HepG2 (cell line): ENCODE measurements at regions not wholly inside any gene's neighbourhood (a gene's known extent, or its start where the extent isn't known, plus 50 kb on each side); places are given as distances from the start of the nearest gene placed in this dataset.

ENCODE experiments used
- ATAC-seq: fragments of 200-7000 bp; cut with Tn5 transposase; 3 replicates; pipeline ENCODE4 v1.9.1; 2020; ENCODE audit warnings: mild to moderate bottlenecking, moderate library complexity
- BruUV-seq: library from RNA; stranded (reverse); fragments of 400-500 nt; replicated peaks from 2 replicates; lab custom pipeline; 2021; lab: Mats Ljungman, UMichigan
- CTCF ChIA-PET: fragments of 300-600 bp; formaldehyde crosslinking; extraction: SDS; loops from one replicate; lab custom pipeline; 2021; ENCODE audit warnings: low total read pairs, inconsistent platforms, low intra/inter-chr PET ratio; lab: Yijun Ruan, JAX
- POLR2A ChIA-PET: fragments of 350-600 bp; sonication (Branson Sonifier 250); formaldehyde crosslinking; loops from one replicate; lab custom pipeline; 2020; ENCODE audit warnings: antibody characterized with exemption, inconsistent platforms; lab: Yijun Ruan, JAX
- DNase-seq: peaks from one replicate; pipeline ENCODE4 v3.0.0-alpha.2; 2015; ENCODE audit warnings: low spot score
- FAIRE-seq: peaks from 3 replicates; lab custom pipeline; 2011; peaks lifted over from hg19 to GRCh38; lab: Jason Lieb, UNC
- H2AFZ ChIP-seq: one replicate; pipeline ENCODE4 v1.6.1; 2011; ENCODE audit warnings: low read length, inconsistent platforms
- H3K27ac ChIP-seq: fragments of 300-600 bp; 3 replicates; pipeline ENCODE4 v1.8.0; 2011; ENCODE audit warnings: mixed run types, mild to moderate bottlenecking, mixed read lengths, low read length, inconsistent platforms; ENCODE audit not compliant: insufficient read depth; ENCODE audit errors: extremely low read length
- H3K27me3 ChIP-seq, 2 experiments: fragments of 200-600 bp in 1 of 2; 2 replicates in 1 of 2; 3 replicates in 1 of 2; pipeline versions ENCODE4 v1.6.0 to v1.8.0; 2011; ENCODE audit warnings: low read length in 2 of 2, mild to moderate bottlenecking in 2 of 2, moderate library complexity in 2 of 2, inconsistent platforms in 1 of 2; ENCODE audit not compliant: insufficient read depth in 2 of 2, control insufficient read depth in 1 of 2
- H3K36me3 ChIP-seq, 2 experiments: fragments of 200-600 bp in 1 of 2; replicated peaks in 1 of 2; 2 replicates in 1 of 2; 3 replicates in 1 of 2; pipeline versions ENCODE4 v1.5.1 to v1.8.0; 2011; ENCODE audit warnings: low read length in 2 of 2, inconsistent platforms in 1 of 2; ENCODE audit not compliant: insufficient read depth in 2 of 2, control insufficient read depth in 1 of 2
- H3K4me1 ChIP-seq: 2 replicates; pipeline ENCODE4 v1.5.1; 2012; ENCODE audit warnings: low read length, inconsistent platforms; ENCODE audit not compliant: insufficient read depth
- H3K4me2 ChIP-seq: 2 replicates; pipeline ENCODE4 v1.6.0; 2011; ENCODE audit warnings: low read depth, low read length, inconsistent platforms
- H3K4me3 ChIP-seq, 3 experiments: fragments of 200-600 bp in 1 of 3; sonication (generic), shearing (Covaris generic) in 1 of 3; replicated peaks in 1 of 3; 2 replicates each; pipeline ENCODE4 v1.5.1; 2011 to 2016; ENCODE audit warnings: low read length in 3 of 3, inconsistent platforms in 2 of 3, low read depth in 2 of 3, mild to moderate bottlenecking in 2 of 3, control low read depth in 1 of 3, mixed read lengths in 1 of 3; ENCODE audit not compliant: insufficient read depth in 1 of 3
- H3K79me2 ChIP-seq: one replicate; pipeline ENCODE4 v1.6.1; 2011; ENCODE audit warnings: low read length, inconsistent platforms; ENCODE audit not compliant: insufficient read depth
- H3K9ac ChIP-seq: 2 replicates; pipeline ENCODE4 v1.6.0; 2011; ENCODE audit warnings: mild to moderate bottlenecking, low read depth, low read length, inconsistent platforms; ENCODE audit not compliant: insufficient read depth
- H3K9me3 ChIP-seq: 2 replicates; pipeline ENCODE4 v1.5.1; 2012; ENCODE audit warnings: mild to moderate bottlenecking, low read length
- H4K20me1 ChIP-seq: 2 replicates; pipeline ENCODE4 v1.6.0; 2011; ENCODE audit warnings: inconsistent platforms, mild to moderate bottlenecking, low read length, moderate library complexity; ENCODE audit not compliant: insufficient read depth
- DNMT1 ChIP-seq: sonication (generic); formaldehyde crosslinking; IDR thresholded peaks from 2 replicates; pipeline ENCODE4 v1.5.1; 2020; ENCODE audit warnings: mild to moderate bottlenecking, missing genetic modification reagents
- HMG20A ChIP-seq: IDR thresholded peaks from 2 replicates; pipeline ENCODE4 v1.6.1; 2016; ENCODE audit warnings: borderline replicate concordance
- MEF2D ChIP-seq: sonication (generic); formaldehyde crosslinking; IDR thresholded peaks from 2 replicates; pipeline ENCODE4 v1.5.1; 2020; ENCODE audit warnings: mild to moderate bottlenecking, missing genetic modification reagents
- NFKBIZ ChIP-seq: IDR thresholded peaks from 2 replicates; pipeline ENCODE4 v1.6.1; 2018; ENCODE audit warnings: missing genetic modification reagents, missing compliant biosample characterization
- PAX8 ChIP-seq: sonication (generic); formaldehyde crosslinking; IDR thresholded peaks from 2 replicates; pipeline ENCODE4 v1.8.0; 2022; ENCODE audit warnings: mild to moderate bottlenecking, missing genetic modification reagents, borderline replicate concordance
- RCOR2 ChIP-seq: IDR thresholded peaks from 2 replicates; pipeline ENCODE4 v1.6.1; 2016; ENCODE audit warnings: missing biosample characterization, missing genetic modification reagents
- ZBTB34 ChIP-seq: sonication (generic); formaldehyde crosslinking; IDR thresholded peaks from 2 replicates; pipeline ENCODE4 v1.8.0; 2022; ENCODE audit warnings: mild to moderate bottlenecking, missing genetic modification reagents
- ZHX2 ChIP-seq, 2 experiments: sonication (generic) in 1 of 2; formaldehyde crosslinking in 1 of 2; IDR thresholded peaks; 2 replicates each; pipeline versions ENCODE4 v1.6.1 to v1.9.0; 2014 to 2022; ENCODE audit warnings: antibody characterized with exemption in 1 of 2, borderline replicate concordance in 1 of 2, inconsistent platforms in 1 of 2, low read depth in 1 of 2, missing genetic modification reagents in 1 of 2
- ZNF644 ChIP-seq: IDR thresholded peaks from 2 replicates; pipeline ENCODE4 v1.6.1; 2016; ENCODE audit warnings: low read depth
- WGBS: methylation state at CpG from one replicate; pipeline ENCODE4 v1.1.6; 2017; ENCODE audit warnings: low lambda C conversion rate; 5-methylcytosine and 5-hydroxymethylcytosine counted together
- in situ Hi-C: cut with HindIII; loops from 2 replicates; pipeline ENCODE4 v1.10.0; 2017; ENCODE audit warnings: low pct_unique_long_range_greater_than_20kb; ENCODE audit not compliant: extremely low pct_ligation_motif_present
- intact Hi-C: fragments of 100-400 bp; cut with micrococcal nuclease; formaldehyde crosslinking; loops from one replicate; pipeline ENCODE4 v1.10.0; 2022; ENCODE audit not compliant: unreplicated experiment

GRCh38 chr5:57572461-57572860 is 89.8 kb upstream of the ACTBL2 start (continued):
- TF ChIP-seq ZHX2 (IDR thresholded peaks at IDR 0.05; ENCODE audit: low read depth) (no peak), ZHX2 (CRISPR knock-in tag; IDR thresholded peaks at IDR 0.05; ENCODE audit: borderline replicate concordance) (no peak)

- WGBS, result 40% methylated on average over 1 of the region's 1 CpG
- ATAC-seq, result no peak
- in situ Hi-C loops, result no loop called here
- Histone ChIP-seq H3K4me1 (no peaks in the 10 kb centered on the region), H4K20me1 (no peaks in the 10 kb centered on the region), H3K4me2 (no peak overlapping the region), H3K9me3 (no peaks in the 10 kb centered on the region), H3K36me3 (no peaks in the 10 kb centered on the region), H3K4me3 (no peak overlapping the region)
- ChIA-PET CTCF (no interaction called here), POLR2A (no interaction called here)
- BruUV-seq, result no TSS peak
- FAIRE-seq, result no peak
- TF ChIP-seq ZNF644 (CRISPR knock-in tag), result no peak
- TF ChIP-seq DNMT1 (CRISPR knock-in tag), result no peak
- TF ChIP-seq PAX8 (CRISPR knock-in tag), result no peak
- TF ChIP-seq MEF2D (CRISPR knock-in tag), result no peak
- TF ChIP-seq NFKBIZ (CRISPR knock-in tag), result no peak
- no peak for TF ChIP-seq HMG20A
- no peak for TF ChIP-seq RCOR2 (CRISPR knock-in tag)
- no peak for TF ChIP-seq ZBTB34 (CRISPR knock-in tag)
- TF ChIP-seq, all 625 proteins: peak for 0
- DNase-seq, result no peak
- Histone ChIP-seq H2AFZ (no peak overlapping the region), H3K27me3 (no peaks in the 10 kb centered on the region), H3K9ac (no peak overlapping the region), H3K79me2 (no peaks in the 10 kb centered on the region), H3K27ac (no peak overlapping the region)
- intact Hi-C loops, result no loop called here
Measured at GRCh38 chr5:57569601-57570000, 87.0 kb upstream of the ACTBL2 start.
